GM18517 (cell line): ENCODE measurements at regions not wholly inside any gene's neighbourhood (a gene's known extent, or its start where the extent isn't known, plus 50 kb on each side); places are given as distances from the start of the nearest gene placed in this dataset.

Experiments used
- ATAC-seq: cut with Tn5 transposase; IDR thresholded peaks from one replicate; pipeline ENCODE4 v1.9.1; 2021; ENCODE audit warnings: mild to moderate bottlenecking, moderate library complexity; ENCODE audit not compliant: unreplicated experiment

DNA sequence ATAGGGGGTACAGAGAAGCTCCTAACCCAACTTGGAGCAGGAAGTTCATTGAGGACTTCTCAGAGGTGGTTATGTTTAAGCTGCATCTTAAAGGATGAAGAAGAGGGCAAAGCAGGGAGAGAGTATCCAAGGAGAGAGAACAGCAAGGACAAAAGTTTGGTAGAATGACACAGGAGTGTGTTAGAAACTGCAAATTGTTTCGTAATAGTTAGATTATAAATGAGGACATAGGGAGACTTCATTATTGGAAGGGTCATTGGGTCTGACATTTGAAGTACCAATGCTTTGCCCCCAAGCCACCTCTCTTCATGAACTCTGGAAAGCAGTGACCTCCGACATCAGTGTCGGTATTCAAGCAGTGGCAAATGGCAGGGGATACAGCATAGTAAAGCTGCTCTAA is 209.6 kb upstream of the JUN start:
- no peak for ATAC-seq

DNA sequence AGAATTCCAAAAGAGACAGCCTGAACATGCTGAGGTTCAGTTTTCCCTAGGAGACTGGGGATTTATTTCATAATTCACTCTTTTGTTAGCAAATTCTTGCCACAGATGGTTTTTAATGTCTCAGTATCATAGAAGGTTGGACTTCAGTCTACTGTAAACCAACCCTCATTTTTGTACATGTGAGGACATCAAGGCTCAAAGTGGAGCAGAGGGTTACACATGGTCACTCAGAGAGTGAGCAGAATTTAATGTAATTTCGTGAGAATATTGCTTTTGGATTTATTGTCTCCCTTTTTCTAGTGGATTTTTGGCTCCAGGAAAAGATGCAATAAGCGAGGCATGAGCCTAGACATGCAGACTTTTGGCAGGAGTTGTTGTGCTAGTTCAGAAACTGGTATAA is 210.8 kb upstream of the JUN start:
- ATAC-seq, result no peak

DNA sequence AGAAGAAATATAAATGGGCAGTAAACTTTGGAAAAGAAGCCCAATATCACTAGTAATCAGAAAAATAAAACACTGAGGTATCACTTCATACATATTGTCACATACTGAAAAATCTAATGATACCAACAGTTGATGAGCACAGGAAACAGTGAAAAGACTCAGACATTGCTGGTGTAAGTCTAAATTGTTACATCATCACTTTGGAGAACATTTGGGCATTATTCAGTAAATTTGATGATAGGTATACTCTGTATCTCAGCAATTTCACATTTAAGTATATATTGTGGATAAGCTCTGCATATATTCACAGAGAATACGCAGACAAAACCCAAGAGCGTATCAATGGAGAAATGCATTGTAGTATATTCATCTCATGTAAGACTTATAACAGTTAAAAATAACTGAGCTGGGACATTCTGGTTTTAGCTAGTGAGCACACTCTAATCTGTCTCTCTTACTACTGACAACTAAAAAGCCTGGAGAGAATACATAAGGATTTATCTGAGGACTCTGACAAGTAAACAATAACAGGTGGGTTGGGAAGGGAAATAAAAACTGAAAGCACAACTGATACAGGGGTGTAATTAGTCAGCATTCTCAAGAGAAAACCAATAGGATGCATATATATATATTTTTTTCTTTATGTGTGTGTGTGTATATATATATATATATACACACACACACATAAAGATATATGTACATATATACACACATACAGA is 212.7 kb upstream of the JUN start:
- ATAC-seq, result peak; percentile 92

DNA sequence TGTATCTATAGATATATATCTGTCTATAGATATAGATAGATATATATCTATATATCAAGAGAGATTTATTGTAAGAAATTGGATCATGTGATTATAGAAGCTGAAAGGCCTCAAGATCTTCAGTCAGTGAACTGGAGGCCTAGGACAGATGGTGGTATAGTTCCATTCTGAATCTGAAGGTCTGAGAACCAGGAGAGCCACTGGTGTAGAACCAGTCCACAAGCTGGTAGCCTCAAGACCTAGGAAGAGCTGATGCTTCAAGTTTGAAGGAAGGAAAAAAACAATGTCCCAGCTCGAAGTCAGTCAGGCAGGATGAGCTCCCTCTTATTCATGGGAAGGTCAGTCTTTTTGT is 213.2 kb upstream of the JUN start:
- peak; percentile 70 for ATAC-seq

DNA sequence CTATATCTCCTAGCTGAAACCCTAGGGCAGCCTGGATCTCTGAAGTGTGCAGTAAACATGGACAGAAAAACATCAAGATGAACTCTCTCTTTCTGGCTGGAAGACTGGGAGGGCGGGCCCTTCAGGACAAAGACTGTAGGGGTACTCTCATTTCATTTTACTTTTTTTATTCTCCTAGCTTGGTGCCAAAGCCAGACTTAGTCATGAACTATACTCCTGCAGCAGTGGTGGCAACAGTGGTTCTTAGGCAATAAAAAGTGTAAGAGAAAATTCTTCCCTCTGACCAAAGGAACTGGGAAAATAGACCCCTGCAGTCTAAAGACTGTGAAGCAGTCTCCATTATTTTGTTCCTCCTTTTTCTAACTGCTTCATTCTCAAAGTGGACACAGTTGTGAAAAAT is 213.8 kb upstream of the JUN start:
- no peak for ATAC-seq

DNA sequence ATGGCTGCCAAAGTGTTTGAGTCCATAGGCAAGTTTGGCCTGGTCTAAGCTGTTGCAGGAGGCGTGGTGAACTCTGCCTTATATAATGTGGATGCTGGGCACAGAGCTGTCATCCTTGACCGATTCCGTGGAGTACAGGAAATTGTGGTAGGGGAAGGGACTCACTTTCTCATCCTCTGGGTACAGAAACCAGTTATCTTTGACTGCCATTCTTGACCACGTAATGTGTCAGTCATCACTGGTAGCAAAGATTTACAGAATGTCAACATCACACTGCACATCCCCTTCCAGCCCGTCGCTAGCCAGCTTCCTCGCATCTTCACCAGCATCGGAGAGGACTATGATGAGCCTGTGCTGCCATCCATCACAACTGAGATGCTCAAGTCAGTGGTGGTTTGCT is 215.8 kb upstream of the JUN start:
- ATAC-seq, result no peak

DNA sequence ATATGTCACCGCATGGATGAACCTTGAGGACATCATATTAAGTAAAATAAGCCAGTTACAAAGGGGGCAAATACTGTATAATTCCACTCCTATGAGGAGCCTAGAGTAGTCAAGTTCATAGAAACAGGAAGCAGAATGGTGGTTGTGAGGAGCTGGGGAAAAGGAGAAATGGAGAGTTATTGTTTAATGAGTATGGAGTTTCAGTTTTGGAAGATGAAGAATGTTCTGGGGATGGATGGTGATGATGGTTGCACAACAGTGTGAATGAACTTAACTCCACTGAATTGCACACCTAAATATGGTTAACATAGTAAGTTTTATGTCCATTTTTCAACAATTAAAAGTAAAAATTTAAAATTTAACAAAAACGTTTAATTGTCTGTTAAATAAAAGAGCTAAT is 220.9 kb upstream of the JUN start:
- ATAC-seq, result no peak

DNA sequence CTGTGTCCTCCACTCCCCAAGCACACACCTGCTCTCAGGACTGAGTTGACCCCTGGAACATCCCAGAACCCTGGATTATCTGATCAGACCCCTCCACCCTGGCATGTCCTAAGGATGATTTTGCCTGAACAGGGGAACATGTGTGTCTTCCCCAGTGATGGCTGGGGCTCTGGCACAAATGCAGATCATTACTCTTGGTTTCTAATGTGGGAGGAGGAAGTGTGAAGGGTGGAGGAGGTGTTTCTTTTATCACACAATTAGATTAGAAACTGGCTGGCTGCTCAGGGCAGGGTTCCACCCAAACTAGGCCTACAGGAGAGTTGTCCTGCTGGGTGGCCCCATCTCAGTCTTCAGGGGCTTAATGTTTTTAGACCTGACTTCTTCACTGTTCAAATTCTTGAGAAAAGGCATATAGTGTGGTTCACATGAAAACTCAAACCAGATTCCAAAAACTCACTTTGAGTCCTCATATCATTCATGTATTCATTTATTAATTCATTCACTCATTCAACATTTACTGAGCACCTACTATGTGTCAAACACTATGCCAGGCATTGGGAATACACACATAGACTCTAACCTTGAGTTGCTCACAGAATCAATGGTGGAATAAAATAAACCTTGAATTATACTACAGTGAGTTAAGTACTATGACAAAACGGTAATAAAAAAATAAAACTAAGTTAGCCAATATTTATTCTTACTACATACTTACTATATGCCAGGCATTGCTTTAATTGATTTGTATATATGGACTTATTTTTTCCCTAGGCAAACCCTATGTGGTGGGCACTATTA is 221.8 kb upstream of the JUN start:
- no peak for ATAC-seq

DNA sequence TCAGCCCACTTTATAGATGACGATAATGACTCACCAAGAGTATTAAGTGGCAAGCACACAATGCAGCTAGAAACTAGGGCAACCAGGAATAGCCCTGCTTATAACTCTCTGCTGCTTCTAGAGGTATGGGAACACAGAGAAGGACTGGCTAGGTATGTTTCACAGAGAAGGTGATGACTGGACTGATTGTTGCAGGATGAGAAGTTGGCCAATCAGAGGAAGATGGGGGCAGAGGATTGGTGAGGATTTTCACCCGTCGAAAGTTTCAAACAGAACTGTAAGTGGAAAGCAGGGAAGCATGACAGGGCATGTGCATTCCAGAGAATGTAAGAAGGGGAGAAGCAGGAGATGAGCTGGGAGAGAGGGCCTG is 222.4 kb upstream of the JUN start:
- ATAC-seq, result no peak

DNA sequence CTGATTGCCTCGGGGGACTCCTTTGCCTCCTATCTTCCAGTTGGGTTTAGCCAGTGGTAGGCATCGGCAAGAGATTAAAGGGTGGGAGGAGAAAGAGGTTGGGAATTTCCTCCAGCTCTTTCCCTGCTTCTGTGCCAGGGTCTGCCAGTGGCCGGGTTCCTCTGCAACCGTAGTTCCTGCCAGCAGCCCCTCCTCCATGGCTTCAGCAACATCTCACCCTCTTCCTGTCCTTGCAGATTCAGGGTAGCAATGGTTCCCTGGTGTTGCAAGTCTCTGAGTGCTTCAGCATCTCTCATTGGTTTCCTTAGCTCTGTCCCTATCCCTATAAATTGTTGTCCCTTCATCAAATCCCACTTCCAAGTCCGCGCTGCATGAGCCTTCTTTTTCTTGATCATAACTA is 223.1 kb upstream of the JUN start:
- no peak for ATAC-seq

DNA sequence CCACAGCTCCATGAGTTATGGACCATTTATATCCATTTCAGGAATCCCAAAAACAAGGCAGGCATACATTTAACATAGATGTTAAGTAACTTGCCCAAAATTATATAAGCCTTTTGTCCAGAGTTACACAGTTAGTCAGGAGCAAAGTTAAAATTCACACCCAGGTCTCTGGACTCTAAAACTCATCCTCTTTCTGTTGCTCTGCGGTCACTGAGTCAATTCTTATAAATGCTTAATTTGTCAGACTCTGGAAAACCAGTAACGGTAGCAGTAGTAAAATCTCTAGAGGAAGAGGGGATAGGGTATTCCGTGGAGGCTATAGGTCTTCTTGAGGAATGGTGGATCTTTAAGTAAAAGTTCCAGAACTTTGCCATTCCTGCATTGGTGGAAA is 223.6 kb upstream of the JUN start:
- no peak for ATAC-seq

DNA sequence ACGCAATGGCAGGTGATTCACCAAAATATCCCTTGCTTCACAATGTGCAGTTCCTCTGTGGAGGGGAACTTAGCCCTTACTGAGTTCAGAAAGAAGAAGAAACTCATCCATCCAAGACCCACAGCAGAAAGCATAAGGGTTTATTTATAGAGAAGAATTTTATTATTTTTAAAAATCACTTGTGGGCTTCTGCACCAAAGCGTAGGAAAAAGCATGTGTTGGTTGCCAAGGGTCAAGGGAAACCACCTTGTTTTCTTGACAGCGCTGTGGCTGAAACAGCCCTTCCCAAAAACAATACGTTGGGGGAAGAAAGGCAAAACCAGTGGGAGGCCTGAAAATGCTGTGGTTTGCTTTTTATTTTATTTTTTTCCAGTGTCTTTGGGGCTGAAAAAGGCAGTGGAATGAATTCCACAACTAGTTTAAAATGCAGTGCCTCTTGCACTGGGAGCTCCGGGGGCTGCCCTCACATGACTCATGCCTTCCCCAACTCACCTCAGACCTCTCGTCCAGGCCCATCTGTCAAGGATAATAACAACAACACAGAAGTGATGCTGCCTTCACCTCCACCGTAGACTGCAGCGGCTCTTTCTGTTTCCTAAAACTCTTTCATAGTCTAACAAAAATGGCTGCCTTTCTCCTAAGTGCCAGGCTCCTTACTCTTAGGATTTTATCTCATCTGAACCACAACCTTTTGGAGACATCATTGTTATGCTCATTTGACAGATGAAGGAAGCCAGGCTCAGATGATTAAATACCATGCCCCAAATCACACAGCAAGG is 224.2 kb upstream of the JUN start:
- peak; percentile 43 for ATAC-seq

DNA sequence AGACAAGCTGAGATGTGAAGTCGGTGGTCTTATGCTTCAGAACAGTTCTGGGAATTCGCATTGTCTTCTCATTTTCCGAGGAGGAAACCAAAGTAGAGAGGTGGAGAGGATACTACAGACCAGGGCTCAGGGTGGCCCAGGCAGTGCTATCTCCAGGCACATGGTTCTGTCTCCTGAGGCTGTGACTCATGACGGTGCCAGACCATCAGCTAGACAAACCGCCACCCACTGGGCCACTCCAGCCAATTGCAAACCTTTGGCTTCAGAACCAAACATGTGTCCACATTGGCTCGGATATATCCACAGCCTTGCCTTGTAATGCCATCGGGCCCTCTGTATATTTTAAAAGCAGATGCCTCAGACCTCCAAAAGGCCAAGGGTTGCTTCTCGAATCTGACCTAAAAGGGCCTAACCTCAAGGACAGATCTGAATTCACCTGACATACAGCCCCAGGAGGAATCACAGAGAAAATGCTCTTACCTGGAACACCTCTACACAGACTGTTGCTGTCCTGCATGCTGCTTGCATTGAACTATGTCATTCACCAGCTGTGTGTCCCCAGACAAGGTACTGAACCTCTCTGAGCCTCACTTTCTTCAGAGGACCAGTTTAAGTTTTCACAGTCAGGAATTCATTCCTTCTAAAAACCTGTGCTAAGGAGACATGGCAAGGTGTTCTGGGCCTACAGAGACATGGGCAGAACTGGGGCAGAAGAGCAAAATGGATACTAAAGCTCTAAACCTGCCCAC is 224.9 kb upstream of the JUN start:
- no peak for ATAC-seq

DNA sequence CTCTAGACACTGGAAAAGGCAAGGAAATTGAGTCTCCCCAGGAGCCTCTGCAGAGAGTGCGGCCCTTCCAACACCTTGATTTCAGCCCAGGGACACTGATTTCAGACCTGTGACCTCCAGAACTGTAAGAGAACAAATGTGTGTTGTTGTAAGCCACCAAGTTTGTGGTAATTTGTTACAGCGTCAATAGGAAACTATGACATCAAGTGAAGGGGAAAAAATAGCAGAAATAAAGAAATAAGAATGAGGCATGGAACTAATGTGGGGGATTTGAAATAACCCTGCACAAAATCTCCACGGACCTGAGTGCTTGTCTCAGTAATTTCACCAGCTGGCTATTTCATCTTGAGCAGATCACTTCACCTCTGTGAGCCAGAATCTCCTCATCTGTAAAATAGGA is 227.8 kb upstream of the JUN start:
- no peak for ATAC-seq

DNA sequence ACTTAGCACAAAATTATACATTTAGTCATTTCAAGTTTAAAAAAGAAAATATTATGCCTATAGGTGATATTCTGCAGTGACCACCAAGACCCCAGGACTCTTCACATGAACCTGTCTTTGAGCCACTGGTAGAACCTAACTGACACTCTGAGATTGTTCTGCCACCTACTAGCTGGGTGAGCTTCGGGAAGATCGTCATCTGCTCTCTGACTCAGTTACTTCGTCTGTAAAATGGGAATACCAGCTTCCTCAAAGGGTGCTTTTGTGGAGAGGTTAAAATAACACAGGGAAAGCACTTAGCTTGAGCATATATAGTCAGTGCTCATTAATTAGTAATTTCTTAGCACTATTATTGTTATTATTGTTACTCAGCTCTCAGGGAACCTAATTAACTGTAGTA is 228.5 kb upstream of the JUN start:
- no peak for ATAC-seq

DNA sequence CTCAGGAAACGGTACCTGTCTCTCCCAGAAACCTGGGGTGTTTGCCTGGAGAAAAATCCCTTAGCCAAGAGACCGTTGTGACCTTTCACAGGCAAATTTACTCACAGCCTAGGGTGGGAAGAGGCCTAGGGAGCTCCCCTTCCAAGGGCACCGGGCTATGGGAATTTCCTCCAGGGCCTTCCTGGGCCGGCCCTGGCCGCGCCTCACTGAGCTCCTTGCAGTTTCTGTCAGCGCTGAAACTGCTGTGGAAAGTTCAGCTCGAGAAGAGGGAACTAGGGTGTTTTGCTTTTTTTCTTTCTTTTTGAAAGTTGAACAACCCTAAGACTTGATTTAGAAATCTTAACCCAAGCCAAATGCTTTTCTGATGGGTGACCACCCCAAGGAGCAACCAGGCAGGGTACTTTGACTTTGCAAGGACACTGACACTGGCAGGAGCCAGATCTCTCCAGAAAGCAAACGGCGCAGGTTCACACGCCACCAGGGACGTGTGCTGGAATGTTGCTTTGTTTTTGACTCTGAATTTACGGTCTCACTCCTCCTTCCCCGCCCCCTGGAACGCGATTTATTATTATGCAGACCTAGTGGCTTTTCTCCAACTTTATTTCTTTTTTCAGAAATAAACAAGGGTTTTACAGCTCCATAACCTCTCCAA is 229.6 kb upstream of the JUN start:
- no peak for ATAC-seq

DNA sequence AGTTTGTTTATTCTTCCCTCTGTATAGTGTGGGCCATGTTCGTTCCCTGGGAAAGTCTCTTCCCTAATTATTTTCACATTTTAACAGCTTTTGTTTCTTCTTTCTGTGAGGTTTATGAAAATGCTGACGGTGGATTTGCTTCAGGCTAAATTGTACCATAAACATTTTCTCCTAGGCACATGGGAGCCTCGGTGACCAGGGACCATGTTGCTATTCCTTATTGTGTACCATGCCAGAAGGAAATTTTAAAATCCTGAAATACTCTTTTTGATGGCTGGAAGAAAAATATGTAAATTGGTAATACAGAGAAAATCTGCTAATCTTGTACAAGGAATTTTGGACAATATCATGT is 230.1 kb upstream of the JUN start:
- no peak for ATAC-seq

DNA sequence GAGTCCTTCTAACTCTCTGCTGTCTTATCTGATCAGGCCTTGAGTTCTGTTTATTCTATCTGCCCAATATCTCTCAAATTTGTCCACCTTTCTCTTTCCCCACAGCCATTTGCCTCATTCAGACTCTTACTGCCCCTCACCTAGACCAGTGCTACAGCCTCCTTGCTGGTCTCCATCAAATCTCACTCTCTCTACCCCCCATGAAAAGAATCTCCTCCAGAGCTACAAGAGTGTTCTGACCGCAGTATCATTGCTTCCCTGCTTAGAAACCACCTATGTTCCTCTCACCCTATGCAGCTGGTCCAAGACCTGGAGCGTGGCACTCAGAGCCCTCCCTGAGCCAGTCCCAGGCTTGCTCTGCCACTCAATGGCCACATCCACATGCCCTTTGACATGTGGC is 231.0 kb upstream of the JUN start:
- no peak for ATAC-seq

DNA sequence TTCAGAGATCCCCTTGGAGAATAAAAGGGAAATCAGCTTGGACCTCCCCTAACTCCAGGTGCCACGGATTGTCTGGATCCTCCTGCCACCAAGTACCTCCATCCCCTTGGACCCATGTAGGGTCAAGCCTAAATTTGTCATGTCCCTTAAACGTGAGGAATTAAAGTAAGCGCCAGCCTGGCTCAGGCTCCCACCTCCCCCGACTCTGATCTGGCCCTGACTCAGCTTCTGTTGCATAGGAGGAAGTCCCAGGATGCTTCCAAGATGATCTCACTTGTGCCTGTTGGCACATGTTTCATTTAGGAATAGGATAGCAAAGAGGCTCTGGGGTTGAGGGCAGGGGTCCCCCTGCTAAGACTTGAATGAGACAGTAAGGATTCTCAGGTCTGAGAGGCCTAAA is 231.9 kb upstream of the JUN start:
- ATAC-seq, result no peak

DNA sequence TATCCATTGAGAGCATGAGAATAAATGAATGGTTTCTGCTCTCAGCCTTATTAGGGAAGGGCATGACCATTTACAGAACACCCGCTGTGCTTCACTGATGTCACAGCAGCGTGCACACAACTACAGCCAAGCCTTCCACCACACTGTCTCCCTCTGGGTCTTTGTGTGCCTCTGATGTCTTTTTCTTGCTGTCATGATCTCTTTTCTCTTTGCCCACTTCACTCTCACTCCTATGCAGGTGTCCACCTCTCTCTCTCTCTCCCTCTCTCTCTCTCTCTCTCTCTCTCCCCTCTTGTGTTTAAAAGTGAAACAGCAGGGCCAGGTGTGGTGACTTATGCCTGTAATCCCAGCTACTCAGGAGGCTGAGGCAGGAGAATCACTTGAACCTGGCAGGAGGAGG is 232.5 kb upstream of the JUN start:
- no peak for ATAC-seq
